Liver (tissue), 8 donors: ENCODE measurements at regions not wholly inside any gene's neighbourhood (a gene's known extent, or its start where the extent isn't known, plus 50 kb on each side); places are given as distances from the start of the nearest gene placed in this dataset.

ENCODE experiments used
- DNase-seq: peaks from one replicate; pipeline ENCODE4 v3.0.0-alpha.2; 2017; ENCODE audit warnings: low spot score
- H3K27ac ChIP-seq, 2 donors: one replicate each; pipeline ENCODE4 v1.7.0; 2013; ENCODE audit warnings: inconsistent platforms in 2 of 2, low read length in 2 of 2, control low read depth in 1 of 2, low read depth in 1 of 2, mild to moderate bottlenecking in 1 of 2
- H3K27me3 ChIP-seq, 4 donors: one replicate each; pipeline versions ENCODE4 v1.6.1 to v1.7.0; 2013; ENCODE audit warnings: low read length in 3 of 4, inconsistent platforms in 1 of 4, mild to moderate bottlenecking in 1 of 4, moderate library complexity in 1 of 4; ENCODE audit not compliant: control insufficient read depth in 4 of 4, insufficient read depth in 4 of 4
- H3K36me3 ChIP-seq, 4 donors: one replicate each; pipeline versions ENCODE4 v1.6.1 to v1.7.0; 2013; ENCODE audit warnings: low read length in 3 of 4, mild to moderate bottlenecking in 3 of 4, low read depth in 1 of 4, moderate library complexity in 1 of 4; ENCODE audit not compliant: control insufficient read depth in 4 of 4, insufficient read depth in 3 of 4
- H3K4me1 ChIP-seq, 4 donors: one replicate each; pipeline versions ENCODE4 v1.6.1 to v1.7.0; 2013; ENCODE audit warnings: low read length in 3 of 4, mild to moderate bottlenecking in 3 of 4, moderate library complexity in 1 of 4; ENCODE audit not compliant: control insufficient read depth in 4 of 4, insufficient read depth in 4 of 4
- H3K4me3 ChIP-seq, 3 donors: one replicate each; pipeline versions ENCODE4 v1.6.1 to v1.7.0; 2013; ENCODE audit warnings: low read length in 3 of 3, control low read depth in 1 of 3, low read depth in 1 of 3, mild to moderate bottlenecking in 1 of 3
- H3K9ac ChIP-seq, 2 donors: one replicate each; pipeline ENCODE4 v1.7.0; 2013; ENCODE audit warnings: low read length in 2 of 2, mild to moderate bottlenecking in 2 of 2, moderate library complexity in 2 of 2, control low read depth in 1 of 2, low read depth in 1 of 2
- H3K9me3 ChIP-seq, 4 donors: one replicate each; pipeline versions ENCODE4 v1.6.1 to v1.7.0; 2013; ENCODE audit warnings: low read length in 3 of 4; ENCODE audit not compliant: control insufficient read depth in 4 of 4
- CTCF ChIP-seq: fragments of 150-350 bp; IDR thresholded peaks from 2 replicates; pipeline ENCODE4 v1.5.1; 2017; ENCODE audit warnings: improper control_type of control experiment, low read depth, low read length; ENCODE audit not compliant: missing input control
- EGR1 ChIP-seq, 2 donors: IDR thresholded peaks; 2 replicates each; pipeline ENCODE4 v1.6.1; 2016 to 2018; ENCODE audit warnings: antibody characterized with exemption in 2 of 2, low read depth in 2 of 2
- FOXA1 ChIP-seq: IDR thresholded peaks from 2 replicates; pipeline ENCODE4 v1.6.1; 2016; ENCODE audit warnings: antibody characterized with exemption
- FOXA2 ChIP-seq: IDR thresholded peaks from 2 replicates; pipeline ENCODE4 v1.6.1; 2016; ENCODE audit warnings: antibody characterized with exemption
- GABPA ChIP-seq, 2 donors: IDR thresholded peaks in 1 of 2; conservative IDR thresholded peaks in 1 of 2; 2 replicates each; pipeline ENCODE4 v1.6.1; 2016; ENCODE audit warnings: antibody characterized with exemption in 2 of 2, mild to moderate bottlenecking in 1 of 2, moderate library complexity in 1 of 2
- HNF4A ChIP-seq, 2 donors: conservative IDR thresholded peaks; 2 replicates each; pipeline ENCODE4 v1.6.1; 2016; ENCODE audit warnings: antibody characterized with exemption in 2 of 2, mild to moderate bottlenecking in 2 of 2
- HNF4G ChIP-seq: IDR thresholded peaks from 2 replicates; pipeline ENCODE4 v1.6.1; 2016; ENCODE audit warnings: antibody characterized with exemption
- JUND ChIP-seq, 2 donors: IDR thresholded peaks; 2 replicates each; pipeline ENCODE4 v1.6.1; 2016; ENCODE audit warnings: antibody characterized with exemption in 2 of 2
- NR2F2 ChIP-seq: IDR thresholded peaks from 2 replicates; pipeline ENCODE4 v1.6.1; 2016; ENCODE audit warnings: antibody characterized with exemption
- RAD21 ChIP-seq, 2 donors: IDR thresholded peaks; 2 replicates each; pipeline ENCODE4 v1.6.1; 2016; ENCODE audit warnings: antibody characterized with exemption in 2 of 2, mild to moderate bottlenecking in 2 of 2
- RXRA ChIP-seq, 2 donors: IDR thresholded peaks; 2 replicates each; pipeline ENCODE4 v1.6.1; 2017 to 2018; ENCODE audit warnings: antibody characterized with exemption in 2 of 2, mild to moderate bottlenecking in 1 of 2
- TAF1 ChIP-seq: conservative IDR thresholded peaks from 2 replicates; pipeline ENCODE4 v1.6.1; 2016; ENCODE audit warnings: antibody characterized with exemption, mild to moderate bottlenecking
- YY1 ChIP-seq: IDR thresholded peaks from 2 replicates; pipeline ENCODE4 v1.6.1; 2016; ENCODE audit warnings: antibody characterized with exemption, mild to moderate bottlenecking
- ZBTB33 ChIP-seq: IDR thresholded peaks from 2 replicates; pipeline ENCODE4 v1.6.1; 2016; ENCODE audit warnings: antibody characterized with exemption
- WGBS: extraction: QIAGEN DNeasy Blood & Tissue Kit; methylation state at CpG from one replicate; pipeline ENCODE4 v1.1.7; 2013; 5-methylcytosine and 5-hydroxymethylcytosine counted together
- TF ChIP-seq, protein P1 (sequence below): IDR thresholded peaks from 2 replicates; pipeline ENCODE4 v1.6.1; 2016; ENCODE audit warnings: antibody characterized with exemption, mild to moderate bottlenecking
- donor health status: healthy.
- donor health status: healthy.
- donor health status: healthy.
- donor health status: healthy.
- donor health status: healthy.

- H3K36me3 ChIP-seq = no peaks in the 10 kb centered on the region
- WGBS = 86% methylated on average over 5 of the region's 5 CpGs
- peaks cover 0 to 5% (median 0%) of the 10 kb centered on the region in 4 donors for H3K27me3 ChIP-seq
- H3K4me1 ChIP-seq = no peaks in the 10 kb centered on the region
- H3K9ac ChIP-seq = no peak overlapping the region
- H3K27ac ChIP-seq = no peak overlapping the region
- DNase-seq = no peak
- no peaks in the 10 kb centered on the region for H3K9me3 ChIP-seq
- no peak overlapping the region for H3K4me3 ChIP-seq
- TF ChIP-seq NR2F2 (no peak), RAD21 (IDR thresholded peaks at IDR 0.05) (no peak), JUND (IDR thresholded peaks at IDR 0.05) (no peak), FOXA2 (no peak), RXRA (IDR thresholded peaks at IDR 0.05) (no peak), TAF1 (no peak), EGR1 (IDR thresholded peaks at IDR 0.05; ENCODE audit: low read depth in 2 of 2) (no peak), HNF4A (conservative IDR thresholded peaks at IDR 0.05) (no peak), FOXA1 (no peak), YY1 (no peak), CTCF (no peak), ZBTB33 (no peak), GABPA (IDR thresholded peaks at IDR 0.05 in 1 of 2, conservative IDR thresholded peaks at IDR 0.05 in 1 of 2) (no peak)
- TF ChIP-seq, protein P1, sequence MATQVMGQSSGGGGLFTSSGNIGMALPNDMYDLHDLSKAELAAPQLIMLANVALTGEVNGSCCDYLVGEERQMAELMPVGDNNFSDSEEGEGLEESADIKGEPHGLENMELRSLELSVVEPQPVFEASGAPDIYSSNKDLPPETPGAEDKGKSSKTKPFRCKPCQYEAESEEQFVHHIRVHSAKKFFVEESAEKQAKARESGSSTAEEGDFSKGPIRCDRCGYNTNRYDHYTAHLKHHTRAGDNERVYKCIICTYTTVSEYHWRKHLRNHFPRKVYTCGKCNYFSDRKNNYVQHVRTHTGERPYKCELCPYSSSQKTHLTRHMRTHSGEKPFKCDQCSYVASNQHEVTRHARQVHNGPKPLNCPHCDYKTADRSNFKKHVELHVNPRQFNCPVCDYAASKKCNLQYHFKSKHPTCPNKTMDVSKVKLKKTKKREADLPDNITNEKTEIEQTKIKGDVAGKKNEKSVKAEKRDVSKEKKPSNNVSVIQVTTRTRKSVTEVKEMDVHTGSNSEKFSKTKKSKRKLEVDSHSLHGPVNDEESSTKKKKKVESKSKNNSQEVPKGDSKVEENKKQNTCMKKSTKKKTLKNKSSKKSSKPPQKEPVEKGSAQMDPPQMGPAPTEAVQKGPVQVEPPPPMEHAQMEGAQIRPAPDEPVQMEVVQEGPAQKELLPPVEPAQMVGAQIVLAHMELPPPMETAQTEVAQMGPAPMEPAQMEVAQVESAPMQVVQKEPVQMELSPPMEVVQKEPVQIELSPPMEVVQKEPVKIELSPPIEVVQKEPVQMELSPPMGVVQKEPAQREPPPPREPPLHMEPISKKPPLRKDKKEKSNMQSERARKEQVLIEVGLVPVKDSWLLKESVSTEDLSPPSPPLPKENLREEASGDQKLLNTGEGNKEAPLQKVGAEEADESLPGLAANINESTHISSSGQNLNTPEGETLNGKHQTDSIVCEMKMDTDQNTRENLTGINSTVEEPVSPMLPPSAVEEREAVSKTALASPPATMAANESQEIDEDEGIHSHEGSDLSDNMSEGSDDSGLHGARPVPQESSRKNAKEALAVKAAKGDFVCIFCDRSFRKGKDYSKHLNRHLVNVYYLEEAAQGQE = no peak
Measured at GRCh38 chr14:94941311-94941710, 171.4 kb upstream of the GSC start.

DNA sequence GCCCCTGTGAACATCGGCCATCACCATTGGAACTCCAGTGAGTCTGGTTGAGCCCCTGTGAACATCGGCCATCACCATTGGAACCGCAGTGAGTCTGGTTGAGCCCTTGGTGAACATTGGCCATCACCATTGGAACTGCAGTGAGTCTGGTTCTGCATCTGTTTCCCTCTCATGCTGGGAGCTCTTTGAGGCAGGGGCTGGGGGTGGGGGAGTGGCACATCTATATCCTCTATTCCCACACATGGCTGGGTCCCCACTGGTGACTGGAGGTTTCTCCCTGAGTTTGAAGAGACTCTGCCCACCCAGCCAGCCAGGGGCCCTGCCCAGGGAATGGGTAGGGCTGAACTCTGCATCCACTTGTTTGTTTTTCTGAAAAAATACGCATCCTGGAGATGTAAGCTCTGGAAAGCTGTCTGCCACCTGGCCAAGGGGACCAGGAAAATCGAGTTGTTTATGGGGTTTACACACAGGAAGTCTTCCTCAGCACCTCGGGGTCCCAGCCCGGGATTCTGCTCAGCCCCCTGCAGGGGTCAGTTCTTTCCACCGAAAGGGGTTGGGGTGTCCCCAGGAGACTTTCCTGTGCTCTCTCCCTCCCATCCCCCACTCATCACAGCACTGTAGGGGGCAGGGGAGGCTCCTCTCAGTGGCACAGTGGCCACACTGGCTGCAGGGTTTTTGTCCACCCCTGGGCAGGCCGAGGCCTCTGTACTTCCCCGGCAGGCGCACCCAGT, 170.5 kb upstream of the GSC start:
- no peak overlapping the region for H3K9ac ChIP-seq
- H3K27me3 ChIP-seq = peaks cover 0 to 5% (median 0%) of the 10 kb centered on the region in 4 donors
- WGBS = 84% methylated on average over 11 of the region's 11 CpGs
- TF ChIP-seq FOXA2 = no peak
- TF ChIP-seq HNF4G = no peak
- no peak for TF ChIP-seq RAD21 (IDR thresholded peaks at IDR 0.05)
- no peak for TF ChIP-seq RXRA (IDR thresholded peaks at IDR 0.05)
- TF ChIP-seq, protein P1 = no peak
- no peak for TF ChIP-seq YY1
- no peak for TF ChIP-seq ZBTB33
- TF ChIP-seq JUND (IDR thresholded peaks at IDR 0.05) = no peak
- TF ChIP-seq NR2F2 = no peak
- no peak for TF ChIP-seq HNF4A (conservative IDR thresholded peaks at IDR 0.05)
- TF ChIP-seq FOXA1 = no peak
- no peak for DNase-seq
- no peaks in the 10 kb centered on the region for H3K4me1 ChIP-seq
- H3K27ac ChIP-seq = no peak overlapping the region
- no peaks in the 10 kb centered on the region for H3K36me3 ChIP-seq
- no peak overlapping the region for H3K4me3 ChIP-seq
- no peaks in the 10 kb centered on the region for H3K9me3 ChIP-seq
